Cerebellar nuclear complex (tissue), 1 donor: ENCODE measurements at regions not wholly inside any gene's neighbourhood (a gene's known extent, or its start where the extent isn't known, plus 50 kb on each side); places are given as distances from the start of the nearest gene placed in this dataset.
A peak's percentile ranks its signal among the peaks of the same experiment; 100 is the strongest.
"Not testable (repeated sequence)": the region's sequence is repeated elsewhere in the genome, so short reads cannot be mapped to it uniquely, and the experiment has no call there.

Experiments
- DNase-seq, 2 experiments: peaks; one replicate each; lab custom pipeline; 2025; lab: John Stamatoyannopoulos, UW

GRCh38 chr3:522888-523287, 326.3 kb downstream of the CHL1 start:
- no peak for DNase-seq

DNA sequence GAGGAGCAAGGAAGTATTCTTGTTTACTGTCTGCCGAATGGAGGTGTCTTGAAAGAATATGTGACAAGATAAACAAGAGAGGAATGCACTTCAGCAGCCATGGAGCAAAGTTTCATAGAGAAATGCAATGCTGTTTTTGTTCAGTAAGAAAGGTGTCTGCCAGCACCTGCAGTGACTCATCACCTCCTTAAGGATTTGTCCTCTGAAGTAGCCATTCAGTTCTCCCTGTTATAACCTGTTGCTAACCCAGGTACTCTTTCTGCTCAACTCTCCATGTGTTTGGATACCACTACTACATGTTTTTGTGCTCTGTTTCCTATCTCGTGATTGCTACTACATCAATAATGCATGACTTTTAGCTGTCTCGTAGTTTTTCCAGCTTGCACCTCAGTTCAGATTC, 328.9 kb downstream of the CHL1 start:
- no peak for DNase-seq

GRCh38 chr3:535566-536416, 339.2 kb downstream of the CHL1 start:
- no peak for DNase-seq

DNA sequence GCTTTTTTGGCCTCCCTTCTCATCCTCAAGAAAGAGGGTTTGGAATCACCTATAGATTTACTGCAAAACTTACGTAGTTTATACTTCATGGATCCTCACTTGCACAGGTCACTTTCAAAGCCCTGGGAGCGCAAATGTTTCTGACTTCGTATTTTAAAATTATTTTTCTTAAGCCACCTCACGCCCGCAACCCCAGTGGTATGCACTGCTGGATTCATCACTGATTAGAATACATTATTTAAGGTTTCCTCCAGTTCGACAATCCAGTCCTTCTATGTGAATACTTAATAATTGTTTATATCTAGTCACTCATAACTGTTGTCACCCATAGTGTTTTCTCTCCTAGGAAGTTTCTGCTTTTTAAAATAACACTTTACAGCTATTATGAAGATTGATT, 339.9 kb downstream of the CHL1 start:
- no peak for DNase-seq

- DNase-seq: no peak
These were observed 344.7 kb downstream of the CHL1 start for GRCh38 chr3:541062-541801.

DNA sequence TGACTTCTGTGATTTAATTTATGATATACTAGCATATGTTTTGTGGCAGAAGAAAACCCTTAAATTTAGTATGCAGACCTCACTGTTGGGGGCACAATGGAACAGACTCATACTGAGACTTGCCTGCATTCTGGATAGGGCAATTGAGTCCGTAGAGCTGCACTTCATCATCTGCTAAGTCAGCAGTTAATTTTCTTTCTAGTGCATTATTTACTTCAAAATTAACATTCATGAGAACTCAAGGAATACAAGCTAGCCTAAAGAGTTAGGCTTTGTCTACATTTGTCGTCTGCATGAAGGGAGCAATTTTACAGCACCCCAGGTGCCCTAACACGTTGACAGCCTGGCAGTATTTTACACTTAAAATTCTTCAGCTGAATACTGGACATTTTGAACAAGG, 345.5 kb downstream of the CHL1 start:
- DNase-seq: no peak

DNA sequence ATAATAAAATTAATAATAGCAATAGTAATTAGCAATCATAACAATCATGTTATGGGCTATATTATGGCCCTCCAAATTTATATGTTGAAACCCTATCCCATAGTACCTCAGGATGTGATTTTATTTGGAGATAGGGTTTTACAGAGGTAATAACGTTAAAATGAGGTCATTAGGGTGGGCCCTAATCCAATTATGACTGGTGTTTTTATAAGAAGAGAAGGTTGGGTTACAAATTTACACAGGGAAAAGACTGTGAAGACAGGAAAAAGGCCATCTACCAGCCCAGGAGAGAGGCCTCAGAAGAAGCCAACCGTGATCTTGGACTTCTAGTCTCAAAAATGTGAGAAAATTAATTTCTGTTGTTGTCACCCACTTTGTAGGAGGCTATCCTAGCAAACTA, 353.1 kb downstream of the CHL1 start:
- no peak for DNase-seq

DNA sequence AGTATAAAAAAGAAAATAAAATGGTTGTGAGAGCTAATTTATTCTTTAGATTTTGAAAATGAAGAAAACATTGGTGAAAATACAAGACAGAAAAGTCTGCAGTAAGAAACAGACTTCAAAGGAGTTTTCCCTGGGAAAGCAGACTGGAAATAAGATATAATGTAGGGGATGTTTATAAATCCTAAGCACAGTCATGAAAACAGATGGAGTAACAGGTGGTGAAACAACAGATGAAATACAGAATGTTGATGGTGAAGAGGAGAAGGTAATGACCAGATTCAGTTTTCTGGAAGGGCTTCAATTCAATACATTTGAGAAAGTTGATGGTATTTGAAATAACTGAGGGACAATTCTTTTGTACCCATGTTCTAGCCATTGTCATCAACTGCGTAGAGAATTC, 353.9 kb downstream of the CHL1 start:
- peak in 1 of 2 experiments; percentile 20 for DNase-seq

DNA sequence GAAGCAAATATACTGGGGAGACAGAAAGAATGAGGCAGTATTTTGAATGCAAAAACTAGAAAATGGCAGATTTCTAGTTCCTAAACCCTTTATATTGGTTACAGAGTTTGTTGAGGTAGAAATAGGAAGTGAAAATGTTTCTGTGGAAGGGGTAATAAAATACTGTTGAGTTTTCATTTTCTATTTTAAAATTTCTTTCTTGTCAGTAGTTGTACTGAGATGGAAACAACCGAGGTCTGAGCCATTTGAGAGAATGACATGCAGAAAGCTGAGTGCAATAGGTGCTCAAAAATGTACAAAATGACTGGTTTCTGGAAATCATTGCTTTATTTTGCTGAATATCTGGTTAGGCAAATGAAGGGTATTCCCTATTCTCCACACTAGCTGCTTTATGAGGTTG, 361.4 kb downstream of the CHL1 start:
- no peak for DNase-seq

- DNase-seq: no peak
These were observed 371.1 kb downstream of the CHL1 start for GRCh38 chr3:567488-568185.

- peak in 1 of 2 experiments; percentile 5 for DNase-seq
These were observed 383.0 kb downstream of the CHL1 start for GRCh38 chr3:579529-579928.

GRCh38 chr3:589066-589465, 392.5 kb downstream of the CHL1 start:
- DNase-seq: not testable (repeated sequence)

- not testable (repeated sequence) for DNase-seq
These were observed 400.7 kb downstream of the CHL1 start for GRCh38 chr3:597304-597703.

- DNase-seq: not testable (repeated sequence)
These were observed 401.2 kb downstream of the CHL1 start for GRCh38 chr3:597746-598145.

- DNase-seq: not testable (repeated sequence)
These were observed 410.9 kb downstream of the CHL1 start for GRCh38 chr3:607480-607879.

- no peak for DNase-seq
These were observed 425.2 kb downstream of the CHL1 start for GRCh38 chr3:621714-622113.

GRCh38 chr3:622314-622713, 425.8 kb downstream of the CHL1 start:
- no peak for DNase-seq

DNA sequence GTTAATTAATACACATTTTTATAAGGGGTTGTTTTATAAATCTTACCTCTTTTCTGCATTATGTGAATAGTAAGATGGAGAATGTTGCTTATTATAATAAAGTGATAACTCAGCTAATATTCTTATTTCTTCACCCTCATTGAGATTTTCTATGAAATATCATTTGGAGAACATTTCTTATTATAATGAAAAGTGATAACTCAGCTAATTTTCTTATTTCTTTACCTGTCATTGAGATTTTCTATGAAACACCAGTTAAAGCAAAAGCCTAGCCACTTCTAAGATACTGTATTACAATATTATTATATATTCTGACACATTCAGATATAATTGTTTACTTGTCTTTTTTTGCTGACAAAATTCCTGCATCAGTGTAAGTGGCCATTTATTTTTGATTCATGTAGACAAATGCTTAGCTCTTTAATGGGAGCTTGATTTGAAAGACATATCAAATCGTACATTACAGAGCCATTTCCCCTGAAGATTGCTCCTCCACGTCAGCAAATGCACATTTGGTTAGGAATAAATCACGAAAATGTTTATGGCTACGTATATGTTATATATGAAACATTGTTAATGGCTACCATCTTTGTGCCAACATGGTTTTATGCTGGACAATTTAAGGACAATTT, 427.5 kb downstream of the CHL1 start:
- no peak for DNase-seq

GRCh38 chr3:632571-633170, 436.1 kb downstream of the CHL1 start:
- peak; percentile 14 to 72 for DNase-seq

DNA sequence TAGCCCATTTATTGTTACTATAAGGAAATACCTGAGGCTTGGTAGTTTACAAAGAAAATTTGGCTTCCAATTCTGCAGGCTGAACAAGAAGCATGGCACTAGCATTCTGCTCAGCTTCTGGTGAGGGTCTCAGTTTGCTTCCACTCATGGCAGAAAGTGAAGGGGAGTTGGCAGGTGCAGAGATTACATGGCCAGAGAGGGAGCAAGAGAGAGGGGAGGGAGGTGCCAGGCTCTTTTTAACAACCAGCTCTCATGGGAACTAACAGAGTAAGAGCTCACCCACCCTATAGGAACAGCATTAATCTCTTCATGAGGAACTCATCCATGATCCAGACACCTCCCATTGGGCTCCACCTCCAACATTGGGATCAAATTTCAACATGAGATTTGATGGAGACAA, 437.9 kb downstream of the CHL1 start:
- DNase-seq: no peak

GRCh38 chr3:635393-635792, 438.8 kb downstream of the CHL1 start:
- no peak for DNase-seq

GRCh38 chr3:643376-643775, 446.8 kb downstream of the CHL1 start:
- no peak for DNase-seq
